ENCODE measurements at regions not wholly inside any gene's neighbourhood (a gene's known extent, or its start where the extent isn't known, plus 50 kb on each side); places are given as distances from the start of the nearest gene placed in this dataset.

DNA sequence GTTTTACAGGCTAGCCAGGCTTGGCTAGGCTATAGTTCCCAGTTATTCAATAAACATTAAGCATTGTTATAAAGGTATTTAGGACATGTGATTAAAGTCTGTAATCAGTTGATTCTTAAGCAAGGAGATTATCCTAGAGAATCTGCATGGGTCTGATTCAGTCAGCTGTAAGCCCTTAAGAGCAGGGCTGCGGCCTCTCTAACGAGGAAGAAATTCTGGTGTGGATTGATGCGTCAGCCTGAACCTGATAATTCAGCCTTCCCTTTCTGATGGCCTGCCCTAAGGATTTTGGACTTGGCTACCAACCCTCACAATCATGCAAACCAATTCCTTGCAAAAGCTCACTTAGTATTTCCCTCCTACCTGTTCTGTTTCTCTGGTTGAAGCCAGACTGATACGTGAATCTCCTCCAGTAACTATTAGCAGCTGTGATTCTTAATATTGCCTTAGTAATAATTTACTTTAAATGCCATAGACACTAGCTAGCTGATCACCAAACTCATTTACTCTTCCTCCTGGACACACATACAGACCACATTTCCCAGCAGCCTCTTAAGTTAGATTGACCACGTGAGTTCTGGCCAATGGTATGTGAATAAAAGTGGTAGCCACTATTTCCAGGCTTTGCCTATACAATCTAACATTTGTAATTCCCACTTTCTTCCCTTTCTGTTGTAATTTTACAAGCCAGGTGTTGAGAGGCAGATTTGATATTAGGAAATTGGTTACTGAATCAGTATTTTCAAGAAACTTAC, 678.0 kb upstream of the INTU start:
- POLR2A ChIA-PET: no interaction called here
- Mint-ChIP-seq H3K27me3 (ENCODE audit: low read depth) (no peaks in the 10 kb centered on the region), H3K4me3 (no peak overlapping the region), H3K4me1 (peaks cover 18% of the 10 kb centered on the region), H3K27ac (no peak overlapping the region), H3K9me3 (peaks cover 5% of the 10 kb centered on the region), H3K36me3 (no peaks in the 10 kb centered on the region)
- TF ChIP-seq SOX15 (CRISPR knock-in tag; IDR thresholded peaks at IDR 0.05) (no peak), TEAD1 (CRISPR knock-in tag; IDR thresholded peaks at IDR 0.05) (no peak), ZNF263 (CRISPR knock-in tag; IDR thresholded peaks at IDR 0.05; ENCODE audit: low read depth) (no peak), ZNF121 (CRISPR knock-in tag; IDR thresholded peaks at IDR 0.05) (no peak), CREB1 (CRISPR knock-in tag; IDR thresholded peaks at IDR 0.05) (no peak)
- CTCF ChIA-PET: no interaction called here
- DNase-seq (ENCODE audit: low spot score) (no peak), ATAC-seq (no peak)

DNA sequence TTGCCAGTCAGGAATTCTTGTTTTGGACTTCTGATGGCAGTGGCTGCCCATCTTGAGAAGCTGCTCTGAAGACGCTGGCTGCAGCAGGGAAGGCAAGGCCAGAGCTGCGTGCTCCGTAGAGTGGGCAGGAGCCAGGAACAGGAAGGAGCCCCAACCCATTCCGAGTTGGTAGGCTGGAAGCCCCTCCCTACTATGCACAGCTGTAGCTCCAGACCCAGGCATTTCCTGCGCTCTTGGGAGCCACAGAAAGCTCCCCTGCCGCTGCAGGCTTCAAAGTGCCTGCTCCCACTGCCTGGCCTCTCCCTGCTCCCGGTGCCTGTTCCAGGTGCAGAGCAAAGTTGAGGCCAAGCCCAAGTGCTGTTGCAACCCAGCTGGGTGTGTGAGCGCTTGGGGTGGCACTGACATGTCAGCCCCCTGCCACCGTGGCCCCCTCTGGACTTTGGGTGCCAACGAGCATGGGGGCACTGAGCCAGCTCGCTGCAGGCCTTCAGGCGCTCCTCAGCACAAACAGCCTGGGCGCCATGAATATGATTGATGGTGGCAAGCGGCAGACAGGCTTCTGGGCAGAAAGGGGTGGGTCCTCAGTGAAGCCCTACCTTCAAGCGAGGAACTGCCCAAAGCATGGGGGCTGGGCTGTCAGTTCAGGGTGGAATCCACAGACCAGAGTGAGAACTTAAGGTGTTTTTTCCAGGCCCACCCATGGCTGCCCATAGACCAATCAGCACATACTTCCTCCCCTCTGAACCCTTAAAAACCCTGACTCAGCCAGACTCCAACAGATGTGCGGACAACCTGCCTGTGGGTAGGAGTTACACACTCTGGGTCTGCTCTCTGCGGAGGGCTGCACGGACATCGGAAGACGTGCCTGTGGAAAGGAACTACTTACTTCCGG, 677.2 kb upstream of the INTU start:
- CTCF ChIA-PET: no interaction called here
- peak; percentile 15; the same call in 1 of the 2 replicates for TF ChIP-seq FOXP1 (CRISPR knock-in tag; IDR thresholded peaks at IDR 0.05; ENCODE audit: borderline replicate concordance)
- TF ChIP-seq, protein P1, sequence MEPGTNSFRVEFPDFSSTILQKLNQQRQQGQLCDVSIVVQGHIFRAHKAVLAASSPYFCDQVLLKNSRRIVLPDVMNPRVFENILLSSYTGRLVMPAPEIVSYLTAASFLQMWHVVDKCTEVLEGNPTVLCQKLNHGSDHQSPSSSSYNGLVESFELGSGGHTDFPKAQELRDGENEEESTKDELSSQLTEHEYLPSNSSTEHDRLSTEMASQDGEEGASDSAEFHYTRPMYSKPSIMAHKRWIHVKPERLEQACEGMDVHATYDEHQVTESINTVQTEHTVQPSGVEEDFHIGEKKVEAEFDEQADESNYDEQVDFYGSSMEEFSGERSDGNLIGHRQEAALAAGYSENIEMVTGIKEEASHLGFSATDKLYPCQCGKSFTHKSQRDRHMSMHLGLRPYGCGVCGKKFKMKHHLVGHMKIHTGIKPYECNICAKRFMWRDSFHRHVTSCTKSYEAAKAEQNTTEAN (CRISPR knock-in tag; IDR thresholded peaks at IDR 0.05): no peak
- Mint-ChIP-seq H3K27me3 (ENCODE audit: low read depth) (no peaks in the 10 kb centered on the region), H3K9me3 (peaks cover 5% of the 10 kb centered on the region), H3K27ac (no peak overlapping the region), H3K4me3 (no peak overlapping the region), H3K4me1 (peaks cover 18% of the 10 kb centered on the region), H3K36me3 (no peaks in the 10 kb centered on the region)
- peak; percentile 78 for ATAC-seq
- POLR2A ChIA-PET: no interaction called here
- peak; percentile 11 for DNase-seq (ENCODE audit: low spot score)

DNA sequence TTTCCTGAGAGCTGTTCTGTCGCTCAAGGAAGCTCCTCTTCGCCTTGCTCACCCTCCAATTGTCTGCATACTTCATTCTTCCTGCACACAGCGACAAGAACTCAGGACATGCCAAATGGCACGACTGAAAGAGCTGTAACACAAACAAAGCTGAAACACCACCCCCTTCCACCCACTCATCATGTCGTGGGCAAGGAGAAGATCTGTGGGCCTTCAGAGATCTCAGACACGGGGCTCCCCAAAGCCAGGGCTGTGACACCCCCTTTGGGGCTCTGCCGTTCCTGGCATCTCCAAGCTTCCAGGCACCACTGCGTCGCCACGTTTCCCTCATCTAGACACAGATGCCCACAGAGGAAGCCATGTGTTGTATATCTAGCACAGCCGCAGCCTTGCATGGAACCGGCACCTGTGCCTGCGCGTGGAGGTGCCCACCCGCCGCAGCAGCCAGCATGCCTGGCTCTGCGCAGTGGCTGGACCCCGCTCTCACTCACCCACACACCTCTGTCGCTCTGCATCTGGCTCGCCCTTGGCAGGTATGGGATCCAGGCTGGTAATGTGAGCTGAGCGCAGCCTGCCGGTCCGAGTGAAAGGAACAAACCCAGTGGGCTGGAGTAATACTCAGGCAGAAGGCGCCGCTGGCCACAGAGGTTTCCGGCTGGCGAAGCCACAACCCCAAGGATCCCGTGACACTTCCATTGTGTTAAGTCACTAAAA, 676.4 kb upstream of the INTU start:
- Mint-ChIP-seq H3K9me3 (peaks cover 5% of the 10 kb centered on the region), H3K4me3 (no peak overlapping the region), H3K4me1 (peaks cover 18% of the 10 kb centered on the region), H3K36me3 (no peaks in the 10 kb centered on the region), H3K27me3 (ENCODE audit: low read depth) (no peaks in the 10 kb centered on the region), H3K27ac (no peak overlapping the region)
- DNase-seq (ENCODE audit: low spot score) (no peak), ATAC-seq (peak; percentile 55)
- CTCF ChIA-PET: no interaction called here
- POLR2A ChIA-PET: no interaction called here
- no peak for TF ChIP-seq NR2C2 (CRISPR knock-in tag; IDR thresholded peaks at IDR 0.05)
- TF ChIP-seq, protein P2, sequence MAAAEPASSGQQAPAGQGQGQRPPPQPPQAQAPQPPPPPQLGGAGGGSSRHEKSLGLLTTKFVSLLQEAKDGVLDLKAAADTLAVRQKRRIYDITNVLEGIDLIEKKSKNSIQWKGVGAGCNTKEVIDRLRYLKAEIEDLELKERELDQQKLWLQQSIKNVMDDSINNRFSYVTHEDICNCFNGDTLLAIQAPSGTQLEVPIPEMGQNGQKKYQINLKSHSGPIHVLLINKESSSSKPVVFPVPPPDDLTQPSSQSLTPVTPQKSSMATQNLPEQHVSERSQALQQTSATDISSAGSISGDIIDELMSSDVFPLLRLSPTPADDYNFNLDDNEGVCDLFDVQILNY (CRISPR knock-in tag; IDR thresholded peaks at IDR 0.05): no peak
- TF ChIP-seq ATF1 (CRISPR knock-in tag; IDR thresholded peaks at IDR 0.05): no peak
- no peak for TF ChIP-seq RELA (CRISPR knock-in tag; IDR thresholded peaks at IDR 0.05; ENCODE audit: borderline replicate concordance)
- TF ChIP-seq, protein P3, sequence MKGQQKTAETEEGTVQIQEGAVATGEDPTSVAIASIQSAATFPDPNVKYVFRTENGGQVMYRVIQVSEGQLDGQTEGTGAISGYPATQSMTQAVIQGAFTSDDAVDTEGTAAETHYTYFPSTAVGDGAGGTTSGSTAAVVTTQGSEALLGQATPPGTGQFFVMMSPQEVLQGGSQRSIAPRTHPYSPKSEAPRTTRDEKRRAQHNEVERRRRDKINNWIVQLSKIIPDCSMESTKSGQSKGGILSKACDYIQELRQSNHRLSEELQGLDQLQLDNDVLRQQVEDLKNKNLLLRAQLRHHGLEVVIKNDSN (CRISPR knock-in tag; IDR thresholded peaks at IDR 0.05): no peak
- TF ChIP-seq ZNF121 (CRISPR knock-in tag; IDR thresholded peaks at IDR 0.05): no peak
- TF ChIP-seq, protein P4, sequence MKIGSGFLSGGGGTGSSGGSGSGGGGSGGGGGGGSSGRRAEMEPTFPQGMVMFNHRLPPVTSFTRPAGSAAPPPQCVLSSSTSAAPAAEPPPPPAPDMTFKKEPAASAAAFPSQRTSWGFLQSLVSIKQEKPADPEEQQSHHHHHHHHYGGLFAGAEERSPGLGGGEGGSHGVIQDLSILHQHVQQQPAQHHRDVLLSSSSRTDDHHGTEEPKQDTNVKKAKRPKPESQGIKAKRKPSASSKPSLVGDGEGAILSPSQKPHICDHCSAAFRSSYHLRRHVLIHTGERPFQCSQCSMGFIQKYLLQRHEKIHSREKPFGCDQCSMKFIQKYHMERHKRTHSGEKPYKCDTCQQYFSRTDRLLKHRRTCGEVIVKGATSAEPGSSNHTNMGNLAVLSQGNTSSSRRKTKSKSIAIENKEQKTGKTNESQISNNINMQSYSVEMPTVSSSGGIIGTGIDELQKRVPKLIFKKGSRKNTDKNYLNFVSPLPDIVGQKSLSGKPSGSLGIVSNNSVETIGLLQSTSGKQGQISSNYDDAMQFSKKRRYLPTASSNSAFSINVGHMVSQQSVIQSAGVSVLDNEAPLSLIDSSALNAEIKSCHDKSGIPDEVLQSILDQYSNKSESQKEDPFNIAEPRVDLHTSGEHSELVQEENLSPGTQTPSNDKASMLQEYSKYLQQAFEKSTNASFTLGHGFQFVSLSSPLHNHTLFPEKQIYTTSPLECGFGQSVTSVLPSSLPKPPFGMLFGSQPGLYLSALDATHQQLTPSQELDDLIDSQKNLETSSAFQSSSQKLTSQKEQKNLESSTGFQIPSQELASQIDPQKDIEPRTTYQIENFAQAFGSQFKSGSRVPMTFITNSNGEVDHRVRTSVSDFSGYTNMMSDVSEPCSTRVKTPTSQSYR (CRISPR knock-in tag; IDR thresholded peaks at IDR 0.05): no peak
- TF ChIP-seq, protein P5, sequence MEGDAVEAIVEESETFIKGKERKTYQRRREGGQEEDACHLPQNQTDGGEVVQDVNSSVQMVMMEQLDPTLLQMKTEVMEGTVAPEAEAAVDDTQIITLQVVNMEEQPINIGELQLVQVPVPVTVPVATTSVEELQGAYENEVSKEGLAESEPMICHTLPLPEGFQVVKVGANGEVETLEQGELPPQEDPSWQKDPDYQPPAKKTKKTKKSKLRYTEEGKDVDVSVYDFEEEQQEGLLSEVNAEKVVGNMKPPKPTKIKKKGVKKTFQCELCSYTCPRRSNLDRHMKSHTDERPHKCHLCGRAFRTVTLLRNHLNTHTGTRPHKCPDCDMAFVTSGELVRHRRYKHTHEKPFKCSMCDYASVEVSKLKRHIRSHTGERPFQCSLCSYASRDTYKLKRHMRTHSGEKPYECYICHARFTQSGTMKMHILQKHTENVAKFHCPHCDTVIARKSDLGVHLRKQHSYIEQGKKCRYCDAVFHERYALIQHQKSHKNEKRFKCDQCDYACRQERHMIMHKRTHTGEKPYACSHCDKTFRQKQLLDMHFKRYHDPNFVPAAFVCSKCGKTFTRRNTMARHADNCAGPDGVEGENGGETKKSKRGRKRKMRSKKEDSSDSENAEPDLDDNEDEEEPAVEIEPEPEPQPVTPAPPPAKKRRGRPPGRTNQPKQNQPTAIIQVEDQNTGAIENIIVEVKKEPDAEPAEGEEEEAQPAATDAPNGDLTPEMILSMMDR (IDR thresholded peaks at IDR 0.05): no peak
- no peak for TF ChIP-seq HMGA2 (CRISPR knock-in tag; IDR thresholded peaks at IDR 0.05)
- no peak for TF ChIP-seq MXD4 (CRISPR knock-in tag; IDR thresholded peaks at IDR 0.05; ENCODE audit: borderline replicate concordance)
- no peak for TF ChIP-seq GABPB1 (CRISPR knock-in tag; IDR thresholded peaks at IDR 0.05)
- TF ChIP-seq ZBTB21 (CRISPR knock-in tag; IDR thresholded peaks at IDR 0.05; ENCODE audit: borderline replicate concordance): no peak
- TF ChIP-seq, protein P6, sequence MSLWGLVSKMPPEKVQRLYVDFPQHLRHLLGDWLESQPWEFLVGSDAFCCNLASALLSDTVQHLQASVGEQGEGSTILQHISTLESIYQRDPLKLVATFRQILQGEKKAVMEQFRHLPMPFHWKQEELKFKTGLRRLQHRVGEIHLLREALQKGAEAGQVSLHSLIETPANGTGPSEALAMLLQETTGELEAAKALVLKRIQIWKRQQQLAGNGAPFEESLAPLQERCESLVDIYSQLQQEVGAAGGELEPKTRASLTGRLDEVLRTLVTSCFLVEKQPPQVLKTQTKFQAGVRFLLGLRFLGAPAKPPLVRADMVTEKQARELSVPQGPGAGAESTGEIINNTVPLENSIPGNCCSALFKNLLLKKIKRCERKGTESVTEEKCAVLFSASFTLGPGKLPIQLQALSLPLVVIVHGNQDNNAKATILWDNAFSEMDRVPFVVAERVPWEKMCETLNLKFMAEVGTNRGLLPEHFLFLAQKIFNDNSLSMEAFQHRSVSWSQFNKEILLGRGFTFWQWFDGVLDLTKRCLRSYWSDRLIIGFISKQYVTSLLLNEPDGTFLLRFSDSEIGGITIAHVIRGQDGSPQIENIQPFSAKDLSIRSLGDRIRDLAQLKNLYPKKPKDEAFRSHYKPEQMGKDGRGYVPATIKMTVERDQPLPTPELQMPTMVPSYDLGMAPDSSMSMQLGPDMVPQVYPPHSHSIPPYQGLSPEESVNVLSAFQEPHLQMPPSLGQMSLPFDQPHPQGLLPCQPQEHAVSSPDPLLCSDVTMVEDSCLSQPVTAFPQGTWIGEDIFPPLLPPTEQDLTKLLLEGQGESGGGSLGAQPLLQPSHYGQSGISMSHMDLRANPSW (CRISPR knock-in tag; conservative IDR thresholded peaks at IDR 0.05; ENCODE audit: low read depth): no peak
